HEK293T (cell line): ENCODE measurements at regions not wholly inside any gene's neighbourhood (a gene's known extent, or its start where the extent isn't known, plus 50 kb on each side); places are given as distances from the start of the nearest gene placed in this dataset.

Source experiments
- CTCF ChIA-PET: fragments of 350-600 bp; formaldehyde crosslinking; extraction: SDS; loops from one replicate; lab custom pipeline; 2021; ENCODE audit warnings: antibody characterized with exemption, inconsistent platforms; lab: Yijun Ruan, JAX
- POLR2A ChIA-PET: fragments of 350-600 bp; formaldehyde crosslinking; extraction: SDS; loops from one replicate; lab custom pipeline; 2020; ENCODE audit warnings: antibody characterized with exemption, inconsistent platforms; lab: Yijun Ruan, JAX
- DNase-seq: peaks from one replicate; pipeline ENCODE4 v3.0.0; 2012; ENCODE audit warnings: mixed read lengths; ENCODE audit errors: extremely low spot score
- ARNT ChIP-seq: fragments of 450-650 bp; IDR thresholded peaks from 2 replicates; pipeline ENCODE4 v1.6.1; 2017; ENCODE audit warnings: mild to moderate bottlenecking
- BHLHE40 ChIP-seq: fragments of 450-650 bp; IDR thresholded peaks from 2 replicates; pipeline ENCODE4 v1.6.1; 2016; ENCODE audit warnings: mild to moderate bottlenecking, moderate library complexity, borderline replicate concordance
- CTBP1 ChIP-seq: fragments of 450-650 bp; IDR thresholded peaks from 2 replicates; pipeline ENCODE4 v1.6.1; 2016; ENCODE audit warnings: borderline replicate concordance
- ELF4 ChIP-seq: fragments of 450-650 bp; IDR thresholded peaks from 2 replicates; pipeline ENCODE4 v1.6.1; 2017; ENCODE audit warnings: antibody characterized with exemption
- FOXA1 ChIP-seq: fragments of 450-650 bp; IDR thresholded peaks from 2 replicates; pipeline ENCODE4 v1.6.1; 2016; ENCODE audit warnings: mild to moderate bottlenecking
- FOXK2 ChIP-seq: fragments of 450-650 bp; IDR thresholded peaks from 2 replicates; pipeline ENCODE4 v1.6.1; 2016; ENCODE audit warnings: mild to moderate bottlenecking
- FOXM1 ChIP-seq: fragments of 450-650 bp; IDR thresholded peaks from 2 replicates; pipeline ENCODE4 v1.6.1; 2017; ENCODE audit warnings: mild to moderate bottlenecking, borderline replicate concordance
- HDGF ChIP-seq: fragments of 450-650 bp; IDR thresholded peaks from 2 replicates; pipeline ENCODE4 v1.6.1; 2017; ENCODE audit warnings: antibody characterized with exemption, borderline replicate concordance
- L3MBTL2 ChIP-seq: fragments of 450-650 bp; conservative IDR thresholded peaks from 2 replicates; pipeline ENCODE4 v1.6.1; 2016; ENCODE audit warnings: mild to moderate bottlenecking
- LEF1 ChIP-seq: fragments of 450-650 bp; IDR thresholded peaks from 2 replicates; pipeline ENCODE4 v1.6.1; 2017; ENCODE audit warnings: mild to moderate bottlenecking, borderline replicate concordance
- NFRKB ChIP-seq: fragments of 450-650 bp; IDR thresholded peaks from 2 replicates; pipeline ENCODE4 v1.6.1; 2016; ENCODE audit warnings: mild to moderate bottlenecking, moderate library complexity
- SP1 ChIP-seq: fragments of 450-650 bp; IDR thresholded peaks from 2 replicates; pipeline ENCODE4 v1.6.1; 2017
- SUZ12 ChIP-seq: fragments of 450-650 bp; IDR thresholded peaks from 2 replicates; pipeline ENCODE4 v1.6.1; 2016; ENCODE audit warnings: mild to moderate bottlenecking
- TARDBP ChIP-seq: fragments of 450-650 bp; IDR thresholded peaks from 2 replicates; pipeline ENCODE4 v1.6.1; 2016
- ZNF384 ChIP-seq: fragments of 450-650 bp; IDR thresholded peaks from 2 replicates; pipeline ENCODE4 v1.6.1; 2016
- TF ChIP-seq, protein P1 (sequence below): fragments of 450-650 bp; IDR thresholded peaks from 2 replicates; pipeline ENCODE4 v1.6.1; 2016

DNA sequence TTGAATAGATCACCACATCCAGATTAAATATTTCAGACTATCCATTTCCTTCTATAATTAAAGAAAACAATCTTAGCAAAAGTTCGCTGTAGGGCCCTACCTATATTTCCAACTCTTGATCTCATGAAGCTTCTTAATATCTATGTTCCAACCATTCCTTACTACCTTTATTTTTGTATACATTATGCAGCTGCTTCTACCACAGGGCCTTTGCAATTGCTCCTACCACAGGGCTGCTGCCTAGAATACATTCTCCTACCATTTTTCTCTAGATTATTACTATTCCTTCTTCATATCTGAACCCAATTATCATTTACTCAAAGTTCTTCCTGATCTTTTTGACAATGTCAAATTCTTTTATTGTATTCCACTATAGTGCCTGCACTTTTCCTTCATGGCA is 516.6 kb downstream of the RFPL4B start:
- CTCF ChIA-PET, result no interaction called here
- TF ChIP-seq CTBP1, result no peak
- TF ChIP-seq, protein P1, sequence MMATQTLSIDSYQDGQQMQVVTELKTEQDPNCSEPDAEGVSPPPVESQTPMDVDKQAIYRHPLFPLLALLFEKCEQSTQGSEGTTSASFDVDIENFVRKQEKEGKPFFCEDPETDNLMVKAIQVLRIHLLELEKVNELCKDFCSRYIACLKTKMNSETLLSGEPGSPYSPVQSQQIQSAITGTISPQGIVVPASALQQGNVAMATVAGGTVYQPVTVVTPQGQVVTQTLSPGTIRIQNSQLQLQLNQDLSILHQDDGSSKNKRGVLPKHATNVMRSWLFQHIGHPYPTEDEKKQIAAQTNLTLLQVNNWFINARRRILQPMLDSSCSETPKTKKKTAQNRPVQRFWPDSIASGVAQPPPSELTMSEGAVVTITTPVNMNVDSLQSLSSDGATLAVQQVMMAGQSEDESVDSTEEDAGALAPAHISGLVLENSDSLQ, result no peak
- no peak for TF ChIP-seq FOXK2
- no peak for TF ChIP-seq TARDBP
- no peak for TF ChIP-seq FOXA1
- DNase-seq, result no peak
- POLR2A ChIA-PET, result no interaction called here

DNA sequence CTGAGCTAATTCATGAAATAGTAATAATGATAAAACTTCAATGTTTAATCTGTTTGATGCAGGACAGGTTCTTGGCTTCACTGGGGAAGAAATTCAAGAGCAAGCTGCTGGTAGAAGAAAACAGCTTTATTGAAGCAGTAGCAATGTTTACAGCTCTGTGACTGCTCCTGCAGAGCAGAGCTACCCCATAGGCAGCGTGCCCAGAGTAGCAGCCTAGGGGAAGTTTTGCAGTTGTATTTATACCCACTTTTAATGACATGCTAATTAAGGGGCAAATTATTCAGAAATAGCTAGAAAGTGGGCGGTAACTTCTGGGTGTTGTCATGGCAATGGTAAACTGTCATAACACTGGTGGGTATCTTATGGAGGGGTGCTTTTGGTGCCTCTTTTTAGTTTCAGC is 518.0 kb downstream of the RFPL4B start:
- ChIA-PET CTCF (no interaction called here), POLR2A (no interaction called here)
- TF ChIP-seq LEF1 (no peak), ARNT (no peak), ZNF384 (no peak), FOXM1 (no peak), BHLHE40 (no peak), SP1 (no peak), NFRKB (no peak), HDGF (no peak), SUZ12 (no peak)
- DNase-seq, result no peak

DNA sequence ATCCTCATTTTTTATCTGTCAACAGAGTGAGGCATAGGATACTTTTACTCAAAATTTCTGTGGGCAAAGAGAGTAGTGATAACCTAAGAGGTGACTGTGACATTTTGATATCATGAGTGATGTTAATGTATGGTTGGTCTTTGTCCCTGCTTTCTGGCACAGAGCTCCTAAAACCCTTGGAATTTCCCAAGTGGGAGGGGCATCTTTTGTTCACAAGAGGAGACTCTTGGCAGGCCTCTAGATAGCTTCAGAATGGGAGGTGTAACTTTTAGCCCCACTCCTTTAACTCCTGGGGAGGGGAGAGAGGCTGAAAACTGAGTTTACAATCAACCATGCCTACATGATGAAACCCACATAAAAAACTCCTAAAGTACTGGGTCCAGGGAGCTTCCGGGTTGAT is 527.8 kb downstream of the RFPL4B start:
- no peak for DNase-seq
- CTCF ChIA-PET, result no interaction called here
- POLR2A ChIA-PET, result no interaction called here
- TF ChIP-seq FOXM1, result no peak
- TF ChIP-seq L3MBTL2, result no peak
- no peak for TF ChIP-seq NFRKB
- TF ChIP-seq SP1, result no peak
- no peak for TF ChIP-seq ARNT
- no peak for TF ChIP-seq FOXK2
- no peak for TF ChIP-seq ELF4
- no peak for TF ChIP-seq ZNF384
- no peak for TF ChIP-seq BHLHE40
- TF ChIP-seq FOXA1, result no peak
- no peak for TF ChIP-seq CTBP1
- TF ChIP-seq SUZ12, result no peak
- no peak for TF ChIP-seq LEF1

DNA sequence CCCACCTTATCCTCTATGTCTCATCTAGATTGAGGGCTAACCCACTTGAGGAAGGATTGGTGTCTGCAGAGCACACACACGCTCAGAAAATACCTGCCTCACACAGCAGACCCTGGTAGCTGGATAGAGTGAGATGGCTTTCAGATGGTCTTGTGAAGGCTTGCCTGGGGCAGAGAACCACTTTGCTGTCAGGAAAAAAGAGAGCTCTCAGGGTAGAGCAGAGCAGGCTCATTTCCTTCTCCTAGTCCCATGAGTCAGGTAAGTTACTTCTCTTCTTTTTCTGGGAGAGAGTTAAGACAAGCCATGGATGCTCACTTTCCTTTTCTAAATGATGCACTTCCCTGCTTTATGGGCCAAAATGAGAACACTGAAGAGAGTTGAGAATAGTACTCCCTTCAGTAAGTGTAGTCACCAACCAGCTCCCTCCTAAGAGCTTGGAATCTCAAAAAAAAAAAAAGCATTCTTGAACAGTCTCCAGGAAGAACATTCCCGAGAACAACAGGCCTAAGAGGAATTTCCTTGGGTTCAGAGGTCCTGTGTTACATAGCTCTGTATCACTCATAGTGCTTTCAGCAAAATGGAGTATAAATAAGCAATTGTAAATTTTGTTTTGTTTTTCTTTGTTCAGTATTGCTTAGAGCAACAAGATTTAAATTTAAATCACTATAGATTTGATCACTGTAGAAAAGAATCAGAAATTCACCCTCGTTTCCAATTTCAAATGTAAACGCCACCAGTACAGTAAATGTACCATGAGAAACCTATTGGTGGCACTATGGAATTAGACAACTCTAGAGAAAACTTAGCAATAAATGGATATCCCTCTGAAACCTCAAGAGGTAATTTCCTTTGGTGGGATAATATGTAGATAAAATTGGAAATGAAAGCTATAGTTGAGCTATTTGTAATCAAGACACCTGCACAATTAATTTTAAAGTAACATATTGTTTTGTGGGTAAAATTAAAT is 530.3 kb downstream of the RFPL4B start:
- TF ChIP-seq FOXA1 (no peak), FOXK2 (no peak), HDGF (no peak), SP1 (no peak), CTBP1 (no peak), FOXM1 (no peak), ZNF384 (no peak)
- TF ChIP-seq, protein P1, result no peak
- POLR2A ChIA-PET, result no interaction called here
- DNase-seq, result no peak
- CTCF ChIA-PET, result interaction anchor here (0.6 to 0.8 kb wide), 3 partner anchors 22 to 351 kb away, joined by 3 to 5 read pairs (median 3); no protein-coding TSS in a partner anchor

DNA sequence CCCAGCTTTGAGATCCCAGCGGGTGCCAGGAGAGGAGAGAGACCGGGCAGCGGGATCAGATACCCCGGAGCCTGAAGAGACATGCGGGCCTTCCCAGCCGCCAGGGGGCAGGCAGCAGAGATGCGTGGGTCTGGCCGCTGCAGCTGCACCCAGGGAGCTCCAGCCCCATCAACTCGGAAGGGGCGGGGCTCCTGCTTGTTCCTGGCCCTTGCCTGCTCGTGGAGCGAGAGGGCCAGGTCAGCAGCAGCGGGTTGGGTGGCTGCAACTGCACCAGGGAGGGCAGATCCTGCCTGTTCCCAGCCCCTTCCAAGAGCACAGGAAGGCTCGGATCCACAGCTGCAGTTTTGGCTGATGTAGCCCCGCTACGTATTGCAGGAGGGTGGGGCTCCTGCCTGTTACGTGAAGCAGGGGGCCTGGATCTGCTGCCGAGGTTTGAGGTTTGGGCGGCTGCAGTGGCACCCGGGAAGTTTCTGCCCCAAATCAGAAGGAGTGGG is 532.8 kb downstream of the RFPL4B start:
- ChIA-PET POLR2A (no interaction called here), CTCF (interaction anchor here (0.5 kb wide), 1 partner anchor 239 kb away, joined by 3 read pairs; no protein-coding TSS in a partner anchor)
- DNase-seq, result no peak
- TF ChIP-seq ARNT, result no peak

DNA sequence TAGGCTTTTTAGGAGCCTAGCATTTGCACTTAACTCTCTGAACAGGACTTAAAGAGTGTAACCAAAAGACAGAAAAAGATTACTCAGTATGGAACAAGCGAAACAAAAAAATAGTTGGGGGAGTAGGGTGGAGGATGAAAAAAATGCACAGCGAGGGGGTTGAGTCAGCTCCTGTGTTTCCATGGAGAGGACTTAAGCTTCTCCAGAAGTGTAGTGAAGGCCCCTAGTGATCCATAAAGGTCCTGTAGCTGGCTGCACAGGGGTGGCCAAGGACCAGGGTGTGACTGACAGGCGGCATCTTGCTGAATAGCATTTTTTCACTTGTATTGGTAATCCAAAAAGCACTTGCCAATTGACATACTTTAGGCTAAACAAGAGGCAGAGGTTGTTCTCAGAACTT is 533.9 kb downstream of the RFPL4B start:
- CTCF ChIA-PET, result no interaction called here

More for the DNA sequence above, 533.9 kb downstream of the RFPL4B start:
- TF ChIP-seq NFRKB, result no peak
- no peak for TF ChIP-seq ZNF384
- TF ChIP-seq FOXK2, result no peak
- no peak for TF ChIP-seq FOXM1
- TF ChIP-seq, protein P1, result no peak
- no peak for TF ChIP-seq ARNT
- TF ChIP-seq L3MBTL2, result no peak
- TF ChIP-seq TARDBP, result no peak
- no peak for TF ChIP-seq FOXA1
- TF ChIP-seq BHLHE40, result no peak
- no peak for TF ChIP-seq SP1
- no peak for TF ChIP-seq LEF1
- POLR2A ChIA-PET, result no interaction called here
- no peak for DNase-seq
